HEK293 (cell line): ENCODE measurements at regions not wholly inside any gene's neighbourhood (a gene's known extent, or its start where the extent isn't known, plus 50 kb on each side); places are given as distances from the start of the nearest gene placed in this dataset.

Source experiments
- CTCF ChIA-PET: fragments of 350-600 bp; formaldehyde crosslinking; extraction: SDS; loops from one replicate; lab custom pipeline; 2021; ENCODE audit warnings: antibody characterized with exemption; lab: Yijun Ruan, JAX
- POLR2A ChIA-PET: fragments of 300-600 bp; formaldehyde crosslinking; extraction: SDS; loops from one replicate; lab custom pipeline; 2020; ENCODE audit warnings: antibody characterized with exemption, inconsistent platforms; lab: Yijun Ruan, JAX
- H3K27ac ChIP-seq: fragments of 200-500 bp; sonication (Bioruptor generic); 2 replicates; pipeline ENCODE4 v1.5.1; 2014; ENCODE audit warnings: low read depth, low read length, control low read depth, inconsistent platforms; ENCODE audit errors: extremely low read depth
- H3K36me3 ChIP-seq, 2 experiments: fragments of 200-500 bp in 1 of 2; sonication (Bioruptor generic) in 1 of 2; 1 replicate in 1 of 2; 2 replicates in 1 of 2; pipeline ENCODE4 v1.5.1; 2014 to 2017; ENCODE audit warnings: inconsistent platforms in 2 of 2, low read length in 2 of 2; ENCODE audit not compliant: control insufficient read depth in 2 of 2, insufficient read depth in 1 of 2
- H3K4me1 ChIP-seq: fragments of 200-500 bp; sonication (Bioruptor generic); 2 replicates; pipeline ENCODE4 v1.5.1; 2014; ENCODE audit warnings: mild to moderate bottlenecking, low read length, inconsistent platforms; ENCODE audit not compliant: control insufficient read depth, insufficient read depth
- H3K4me3 ChIP-seq: 2 replicates; pipeline ENCODE4 v1.5.1; 2011; ENCODE audit warnings: low read depth, mild to moderate bottlenecking, control low read depth, low read length, moderate library complexity
- H3K9me3 ChIP-seq: fragments of 200-500 bp; sonication (Bioruptor generic); 2 replicates; pipeline ENCODE4 v1.5.1; 2014; ENCODE audit warnings: low read depth, low read length, inconsistent platforms; ENCODE audit not compliant: control insufficient read depth, insufficient read depth
- HOXA7 ChIP-seq: sonication (generic); formaldehyde crosslinking; IDR thresholded peaks from 2 replicates; pipeline ENCODE4 v1.8.1; 2022; ENCODE audit warnings: missing genetic modification reagents, borderline replicate concordance
- SP3 ChIP-seq: fragments of 450-650 bp; formaldehyde crosslinking; IDR thresholded peaks from 2 replicates; pipeline ENCODE4 v1.5.1; 2016; ENCODE audit warnings: missing biosample characterization, missing genetic modification characterization
- ZBTB7A ChIP-seq: fragments of 450-650 bp; formaldehyde crosslinking; IDR thresholded peaks from 2 replicates; pipeline ENCODE4 v1.5.1; 2016; ENCODE audit warnings: low read depth, missing biosample characterization, missing genetic modification characterization
- ZBTB8A ChIP-seq: fragments of 450-650 bp; formaldehyde crosslinking; IDR thresholded peaks from 2 replicates; pipeline ENCODE4 v1.5.1; 2016; ENCODE audit warnings: missing biosample characterization, missing genetic modification characterization
- ZFP37 ChIP-seq: fragments of 450-650 bp; formaldehyde crosslinking; IDR thresholded peaks from 2 replicates; pipeline ENCODE4 v1.5.1; 2016; ENCODE audit warnings: missing biosample characterization, missing genetic modification characterization
- ZNF138 ChIP-seq: fragments of 450-650 bp; formaldehyde crosslinking; IDR thresholded peaks from 2 replicates; pipeline ENCODE4 v1.5.1; 2016; ENCODE audit warnings: missing biosample characterization, missing genetic modification characterization, borderline replicate concordance
- ZNF223 ChIP-seq: fragments of 450-650 bp; formaldehyde crosslinking; IDR thresholded peaks from 2 replicates; pipeline ENCODE4 v1.5.1; 2016; ENCODE audit warnings: missing biosample characterization, missing genetic modification characterization
- ZNF239 ChIP-seq: fragments of 450-650 bp; formaldehyde crosslinking; IDR thresholded peaks from 2 replicates; pipeline ENCODE4 v1.5.1; 2016; ENCODE audit warnings: missing biosample characterization, missing genetic modification characterization
- ZNF248 ChIP-seq: fragments of 450-650 bp; formaldehyde crosslinking; IDR thresholded peaks from 2 replicates; pipeline ENCODE4 v1.5.1; 2017; ENCODE audit warnings: missing biosample characterization, missing genetic modification characterization
- ZNF324 ChIP-seq: fragments of 450-650 bp; formaldehyde crosslinking; IDR thresholded peaks from 2 replicates; pipeline ENCODE4 v1.5.1; 2016; ENCODE audit warnings: missing biosample characterization, missing genetic modification characterization
- ZNF394 ChIP-seq: fragments of 450-650 bp; formaldehyde crosslinking; IDR thresholded peaks from 2 replicates; pipeline ENCODE4 v1.5.1; 2016; ENCODE audit warnings: missing biosample characterization, missing genetic modification characterization, mild to moderate bottlenecking, moderate library complexity, borderline replicate concordance
- ZNF404 ChIP-seq: fragments of 450-650 bp; formaldehyde crosslinking; IDR thresholded peaks from 2 replicates; pipeline ENCODE4 v1.5.1; 2017; ENCODE audit warnings: missing biosample characterization, missing genetic modification characterization
- ZNF544 ChIP-seq: fragments of 450-650 bp; formaldehyde crosslinking; IDR thresholded peaks from 2 replicates; pipeline ENCODE4 v1.5.0; 2017; ENCODE audit warnings: missing biosample characterization, missing genetic modification characterization
- ZNF549 ChIP-seq: fragments of 450-650 bp; IDR thresholded peaks from 2 replicates; pipeline ENCODE4 v1.5.1; 2018; ENCODE audit warnings: missing biosample characterization, missing genetic modification characterization, mild to moderate bottlenecking, inconsistent platforms, moderate library complexity
- ZNF561 ChIP-seq: fragments of 450-650 bp; IDR thresholded peaks from 2 replicates; pipeline ENCODE4 v1.5.1; 2018; ENCODE audit warnings: missing biosample characterization, missing genetic modification characterization, borderline replicate concordance
- ZNF624 ChIP-seq: fragments of 450-650 bp; formaldehyde crosslinking; IDR thresholded peaks from 2 replicates; pipeline ENCODE4 v1.5.1; 2017; ENCODE audit warnings: missing biosample characterization, missing genetic modification characterization
- ZNF76 ChIP-seq: fragments of 450-650 bp; formaldehyde crosslinking; IDR thresholded peaks from 2 replicates; pipeline ENCODE4; 2016; ENCODE audit warnings: low read depth, missing biosample characterization, missing genetic modification characterization, borderline replicate concordance
- ZNF785 ChIP-seq: fragments of 450-650 bp; formaldehyde crosslinking; IDR thresholded peaks from 2 replicates; pipeline ENCODE4 v1.5.1; 2016; ENCODE audit warnings: missing biosample characterization, missing genetic modification characterization
- TF ChIP-seq, protein P1 (sequence below): fragments of 450-650 bp; formaldehyde crosslinking; optimal IDR thresholded peaks from 2 replicates; pipeline ENCODE3; 2016; ENCODE audit warnings: missing biosample characterization, mild to moderate bottlenecking, missing genetic modification characterization
- TF ChIP-seq, protein P2 (sequence below): fragments of 450-650 bp; formaldehyde crosslinking; IDR thresholded peaks from 2 replicates; pipeline ENCODE4 v1.5.1; 2016; ENCODE audit warnings: missing biosample characterization, missing genetic modification characterization
- TF ChIP-seq, protein P3 (sequence below): fragments of 450-650 bp; formaldehyde crosslinking; IDR thresholded peaks from 2 replicates; pipeline ENCODE4 v1.5.1; 2016; ENCODE audit warnings: missing biosample characterization, missing genetic modification characterization
- TF ChIP-seq, protein P4 (sequence below): fragments of 450-650 bp; IDR thresholded peaks from 2 replicates; pipeline ENCODE4 v1.5.1; 2018; ENCODE audit warnings: missing biosample characterization, mild to moderate bottlenecking, missing genetic modification characterization
- TF ChIP-seq, protein P5 (sequence below): fragments of 450-650 bp; formaldehyde crosslinking; conservative IDR thresholded peaks from 2 replicates; pipeline ENCODE4 v1.5.1; 2016; ENCODE audit warnings: low read depth, missing biosample characterization, missing genetic modification characterization

DNA sequence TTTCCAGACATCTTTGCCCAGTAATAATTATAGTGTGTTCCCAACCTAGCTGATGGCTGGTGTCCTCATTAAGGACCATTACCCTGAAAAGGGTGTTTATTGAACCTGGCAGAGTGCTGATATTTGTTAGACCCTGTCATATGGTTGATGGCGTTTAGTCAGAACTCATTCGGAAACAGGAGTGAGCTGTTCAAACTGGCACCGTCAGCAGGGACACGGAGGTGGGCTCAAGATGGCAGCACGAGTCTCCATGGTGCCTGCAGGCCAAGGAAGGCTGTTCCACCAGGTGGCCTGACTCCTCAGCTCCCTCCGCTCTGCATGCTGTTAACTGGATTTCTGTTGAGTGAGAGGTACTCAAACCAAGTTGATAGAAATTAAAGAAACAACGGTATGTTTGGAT lies 589.1 kb upstream of the MGMT start (continued):
- TF ChIP-seq, protein P1, sequence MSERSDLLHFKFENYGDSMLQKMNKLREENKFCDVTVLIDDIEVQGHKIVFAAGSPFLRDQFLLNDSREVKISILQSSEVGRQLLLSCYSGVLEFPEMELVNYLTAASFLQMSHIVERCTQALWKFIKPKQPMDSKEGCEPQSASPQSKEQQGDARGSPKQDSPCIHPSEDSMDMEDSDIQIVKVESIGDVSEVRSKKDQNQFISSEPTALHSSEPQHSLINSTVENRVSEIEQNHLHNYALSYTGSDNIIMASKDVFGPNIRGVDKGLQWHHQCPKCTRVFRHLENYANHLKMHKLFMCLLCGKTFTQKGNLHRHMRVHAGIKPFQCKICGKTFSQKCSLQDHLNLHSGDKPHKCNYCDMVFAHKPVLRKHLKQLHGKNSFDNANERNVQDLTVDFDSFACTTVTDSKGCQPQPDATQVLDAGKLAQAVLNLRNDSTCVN (tag by site-specific recombination): no peak
- no peak for TF ChIP-seq ZNF549 (tag by site-specific recombination)

DNA sequence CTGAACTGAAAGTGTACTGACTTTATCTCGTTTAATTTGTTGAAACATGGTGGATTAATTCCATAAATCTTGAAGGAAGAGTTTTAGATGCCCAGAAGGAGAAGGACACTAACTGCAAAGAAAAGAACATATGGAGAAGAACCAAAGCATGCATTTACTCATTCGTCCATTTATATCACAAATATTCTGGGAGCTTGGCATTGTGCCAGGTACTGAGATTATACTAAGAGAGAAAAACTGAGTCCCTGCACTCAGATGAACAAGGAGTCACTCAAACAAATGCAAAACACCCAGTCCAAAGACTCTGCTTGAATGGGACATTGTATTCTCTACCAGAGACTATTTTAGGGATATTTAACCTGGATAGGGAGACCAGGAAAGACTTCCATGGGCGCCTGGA lies 588.0 kb upstream of the MGMT start:
- H3K36me3 ChIP-seq: no peaks in the 10 kb centered on the region
- POLR2A ChIA-PET: no interaction called here

DNA sequence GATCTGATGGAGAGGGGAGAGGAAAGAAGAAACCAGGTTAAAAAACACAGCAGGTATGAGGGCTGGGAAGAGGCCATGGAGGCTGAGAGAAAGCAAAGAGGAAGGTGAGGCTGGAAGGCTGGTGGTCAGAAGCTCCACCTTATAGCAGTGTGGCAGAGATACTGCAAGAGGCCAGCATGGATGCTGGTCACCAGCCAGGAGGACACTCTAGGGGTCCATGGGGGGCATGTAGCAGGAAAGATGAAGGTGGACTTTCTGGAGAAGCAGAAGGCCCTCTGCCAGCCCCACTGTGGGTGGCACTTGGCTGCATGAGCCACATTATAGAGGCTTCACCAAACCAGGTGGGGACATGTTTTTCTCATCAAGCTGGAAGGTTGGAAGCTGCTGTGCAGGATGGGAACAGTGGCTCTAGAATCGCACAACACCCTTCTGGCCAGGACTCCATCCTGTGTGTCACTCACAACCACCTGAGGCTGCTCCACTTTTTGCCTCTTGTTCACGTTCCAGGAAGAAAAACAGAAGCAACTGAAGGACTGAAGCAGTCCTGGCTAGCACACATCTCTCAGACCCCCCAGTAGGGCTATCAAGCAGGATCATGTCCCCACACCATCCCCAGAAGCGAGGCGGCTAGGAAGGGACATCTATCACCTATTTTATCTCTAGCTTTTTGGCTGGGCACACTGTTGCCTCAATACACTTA lies 587.5 kb upstream of the MGMT start:
- ChIA-PET POLR2A (no interaction called here), CTCF (no interaction called here)
- Histone ChIP-seq H3K27ac (no peak overlapping the region), H3K9me3 (no peaks in the 10 kb centered on the region), H3K4me1 (no peaks in the 10 kb centered on the region), H3K36me3 (no peaks in the 10 kb centered on the region), H3K4me3 (no peak overlapping the region)
- no peak for TF ChIP-seq ZNF785 (tag by site-specific recombination)
- TF ChIP-seq, protein P1 (tag by site-specific recombination): no peak
- no peak for TF ChIP-seq ZBTB8A (tag by site-specific recombination)
- TF ChIP-seq ZNF138: no peak
- TF ChIP-seq, protein P2, sequence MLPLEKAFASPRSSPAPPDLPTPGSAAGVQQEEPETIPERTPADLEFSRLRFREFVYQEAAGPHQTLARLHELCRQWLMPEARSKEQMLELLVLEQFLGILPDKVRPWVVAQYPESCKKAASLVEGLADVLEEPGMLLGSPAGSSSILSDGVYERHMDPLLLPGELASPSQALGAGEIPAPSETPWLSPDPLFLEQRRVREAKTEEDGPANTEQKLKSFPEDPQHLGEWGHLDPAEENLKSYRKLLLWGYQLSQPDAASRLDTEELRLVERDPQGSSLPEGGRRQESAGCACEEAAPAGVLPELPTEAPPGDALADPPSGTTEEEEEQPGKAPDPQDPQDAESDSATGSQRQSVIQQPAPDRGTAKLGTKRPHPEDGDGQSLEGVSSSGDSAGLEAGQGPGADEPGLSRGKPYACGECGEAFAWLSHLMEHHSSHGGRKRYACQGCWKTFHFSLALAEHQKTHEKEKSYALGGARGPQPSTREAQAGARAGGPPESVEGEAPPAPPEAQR (tag by site-specific recombination): no peak
- no peak for TF ChIP-seq ZNF624
- TF ChIP-seq, protein P3, sequence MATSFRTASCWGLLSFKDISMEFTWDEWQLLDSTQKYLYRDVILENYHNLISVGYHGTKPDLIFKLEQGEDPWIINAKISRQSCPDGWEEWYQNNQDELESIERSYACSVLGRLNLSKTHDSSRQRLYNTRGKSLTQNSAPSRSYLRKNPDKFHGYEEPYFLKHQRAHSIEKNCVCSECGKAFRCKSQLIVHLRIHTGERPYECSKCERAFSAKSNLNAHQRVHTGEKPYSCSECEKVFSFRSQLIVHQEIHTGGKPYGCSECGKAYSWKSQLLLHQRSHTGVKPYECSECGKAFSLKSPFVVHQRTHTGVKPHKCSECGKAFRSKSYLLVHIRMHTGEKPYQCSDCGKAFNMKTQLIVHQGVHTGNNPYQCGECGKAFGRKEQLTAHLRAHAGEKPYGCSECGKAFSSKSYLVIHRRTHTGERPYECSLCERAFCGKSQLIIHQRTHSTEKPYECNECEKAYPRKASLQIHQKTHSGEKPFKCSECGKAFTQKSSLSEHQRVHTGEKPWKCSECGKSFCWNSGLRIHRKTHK (tag by site-specific recombination): no peak
- TF ChIP-seq ZNF223 (tag by site-specific recombination): no peak
- TF ChIP-seq ZNF394 (tag by site-specific recombination): no peak
- TF ChIP-seq, protein P4, sequence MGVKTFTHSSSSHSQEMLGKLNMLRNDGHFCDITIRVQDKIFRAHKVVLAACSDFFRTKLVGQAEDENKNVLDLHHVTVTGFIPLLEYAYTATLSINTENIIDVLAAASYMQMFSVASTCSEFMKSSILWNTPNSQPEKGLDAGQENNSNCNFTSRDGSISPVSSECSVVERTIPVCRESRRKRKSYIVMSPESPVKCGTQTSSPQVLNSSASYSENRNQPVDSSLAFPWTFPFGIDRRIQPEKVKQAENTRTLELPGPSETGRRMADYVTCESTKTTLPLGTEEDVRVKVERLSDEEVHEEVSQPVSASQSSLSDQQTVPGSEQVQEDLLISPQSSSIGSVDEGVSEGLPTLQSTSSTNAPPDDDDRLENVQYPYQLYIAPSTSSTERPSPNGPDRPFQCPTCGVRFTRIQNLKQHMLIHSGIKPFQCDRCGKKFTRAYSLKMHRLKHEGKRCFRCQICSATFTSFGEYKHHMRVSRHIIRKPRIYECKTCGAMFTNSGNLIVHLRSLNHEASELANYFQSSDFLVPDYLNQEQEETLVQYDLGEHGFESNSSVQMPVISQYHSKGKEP: no peak
- TF ChIP-seq ZNF544 (tag by site-specific recombination): no peak
- TF ChIP-seq ZNF248 (tag by site-specific recombination): no peak
- TF ChIP-seq ZBTB7A (tag by site-specific recombination): no peak
- no peak for TF ChIP-seq ZNF239 (tag by site-specific recombination)
- TF ChIP-seq ZNF324 (tag by site-specific recombination): no peak
- TF ChIP-seq, protein P5, sequence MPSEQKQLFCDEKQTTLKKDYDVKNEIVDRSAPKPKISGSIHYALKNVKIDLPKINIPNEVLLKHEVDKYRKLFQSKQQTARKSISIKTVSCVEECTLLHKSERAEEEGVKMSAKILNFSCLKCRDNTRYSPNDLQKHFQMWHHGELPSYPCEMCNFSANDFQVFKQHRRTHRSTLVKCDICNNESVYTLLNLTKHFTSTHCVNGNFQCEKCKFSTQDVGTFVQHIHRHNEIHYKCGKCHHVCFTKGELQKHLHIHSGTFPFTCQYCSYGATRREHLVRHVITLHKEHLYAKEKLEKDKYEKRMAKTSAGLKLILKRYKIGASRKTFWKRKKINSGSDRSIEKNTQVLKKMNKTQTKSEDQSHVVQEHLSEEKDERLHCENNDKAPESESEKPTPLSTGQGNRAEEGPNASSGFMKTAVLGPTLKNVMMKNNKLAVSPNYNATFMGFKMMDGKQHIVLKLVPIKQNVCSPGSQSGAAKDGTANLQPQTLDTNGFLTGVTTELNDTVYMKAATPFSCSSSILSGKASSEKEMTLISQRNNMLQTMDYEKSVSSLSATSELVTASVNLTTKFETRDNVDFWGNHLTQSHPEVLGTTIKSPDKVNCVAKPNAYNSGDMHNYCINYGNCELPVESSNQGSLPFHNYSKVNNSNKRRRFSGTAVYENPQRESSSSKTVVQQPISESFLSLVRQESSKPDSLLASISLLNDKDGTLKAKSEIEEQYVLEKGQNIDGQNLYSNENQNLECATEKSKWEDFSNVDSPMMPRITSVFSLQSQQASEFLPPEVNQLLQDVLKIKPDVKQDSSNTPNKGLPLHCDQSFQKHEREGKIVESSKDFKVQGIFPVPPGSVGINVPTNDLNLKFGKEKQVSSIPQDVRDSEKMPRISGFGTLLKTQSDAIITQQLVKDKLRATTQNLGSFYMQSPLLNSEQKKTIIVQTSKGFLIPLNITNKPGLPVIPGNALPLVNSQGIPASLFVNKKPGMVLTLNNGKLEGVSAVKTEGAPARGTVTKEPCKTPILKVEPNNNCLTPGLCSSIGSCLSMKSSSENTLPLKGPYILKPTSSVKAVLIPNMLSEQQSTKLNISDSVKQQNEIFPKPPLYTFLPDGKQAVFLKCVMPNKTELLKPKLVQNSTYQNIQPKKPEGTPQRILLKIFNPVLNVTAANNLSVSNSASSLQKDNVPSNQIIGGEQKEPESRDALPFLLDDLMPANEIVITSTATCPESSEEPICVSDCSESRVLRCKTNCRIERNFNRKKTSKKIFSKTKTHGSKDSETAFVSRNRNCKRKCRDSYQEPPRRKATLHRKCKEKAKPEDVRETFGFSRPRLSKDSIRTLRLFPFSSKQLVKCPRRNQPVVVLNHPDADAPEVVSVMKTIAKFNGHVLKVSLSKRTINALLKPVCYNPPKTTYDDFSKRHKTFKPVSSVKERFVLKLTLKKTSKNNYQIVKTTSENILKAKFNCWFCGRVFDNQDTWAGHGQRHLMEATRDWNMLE (tag by site-specific recombination): no peak
- no peak for TF ChIP-seq ZFP37

More for the DNA sequence above, 588.0 kb upstream of the MGMT start:
- H3K9me3 ChIP-seq: no peaks in the 10 kb centered on the region
- H3K4me3 ChIP-seq: no peak overlapping the region
- H3K27ac ChIP-seq: no peak overlapping the region
- no peaks in the 10 kb centered on the region for H3K4me1 ChIP-seq
- CTCF ChIA-PET: interaction anchor here (0.6 to 1.9 kb wide), 2 partner anchors 19 to 304 kb away, joined by 3 to 8 read pairs; no protein-coding TSS in a partner anchor
- no peak for TF ChIP-seq HOXA7 (CRISPR knock-in tag)
- no peak for TF ChIP-seq ZNF404
- TF ChIP-seq ZNF561 (tag by site-specific recombination): no peak
- no peak for TF ChIP-seq ZNF76 (tag by site-specific recombination)
- TF ChIP-seq SP3 (tag by site-specific recombination): no peak
